Activated T-helper 17 cell treated with anti-CD3 and anti-CD28 coated beads, Interleukin-2, amount 50 U/mL, for 72 hours (primary cell): ENCODE measurements at regions not wholly inside any gene's neighbourhood (a gene's known extent, or its start where the extent isn't known, plus 50 kb on each side); places are given as distances from the start of the nearest gene placed in this dataset.

Source experiments
- ATAC-seq: fragments of 150-1000 bp; cut with Tn5 transposase; replicated peaks from 2 replicates; pipeline ENCODE4 v1.10.0; 2021; ENCODE audit warnings: mild to moderate bottlenecking, moderate library complexity
- H3K27ac Mint-ChIP-seq: one replicate; pipeline ENCODE4 v1.8.0; 2022; ENCODE audit warnings: mixed read lengths
- H3K27me3 Mint-ChIP-seq: one replicate; pipeline ENCODE4 v1.8.0; 2022; ENCODE audit warnings: mixed read lengths
- H3K36me3 Mint-ChIP-seq: one replicate; pipeline ENCODE4 v1.8.0; 2022; ENCODE audit warnings: low read depth, mild to moderate bottlenecking, mixed read lengths
- H3K4me1 Mint-ChIP-seq: one replicate; pipeline ENCODE4 v1.8.0; 2022; ENCODE audit warnings: mixed read lengths
- H3K4me3 Mint-ChIP-seq: one replicate; pipeline ENCODE4 v1.8.0; 2022; ENCODE audit warnings: mild to moderate bottlenecking, mixed read lengths
- H3K9me3 Mint-ChIP-seq: one replicate; pipeline ENCODE4 v1.8.0; 2022; ENCODE audit warnings: mixed read lengths

DNA sequence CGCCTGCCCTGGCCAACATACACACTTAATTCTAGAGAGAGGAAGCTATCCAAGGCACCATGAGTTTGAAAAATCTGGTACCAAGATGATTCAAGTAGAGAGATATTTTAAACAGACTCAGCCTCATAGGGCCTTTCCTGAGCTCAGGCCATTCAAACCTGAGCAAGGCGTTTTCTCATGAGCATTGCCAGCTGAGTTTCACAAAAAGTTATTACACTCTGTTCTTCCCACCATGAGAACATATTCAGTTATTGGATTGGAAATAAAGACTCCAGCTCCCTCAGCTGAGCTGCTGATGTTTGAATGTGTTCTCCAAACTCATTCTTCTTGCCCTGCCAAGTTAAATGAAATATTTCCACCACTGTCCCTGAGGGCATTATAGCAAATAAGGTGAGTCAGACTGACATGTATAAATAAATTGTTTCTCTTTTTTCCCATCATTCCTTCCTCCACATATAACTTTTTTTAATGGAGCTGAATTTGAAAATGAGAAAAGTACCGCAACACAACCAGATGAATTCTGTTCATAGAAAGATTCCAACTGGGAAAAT lies 429.6 kb downstream of the RAB28 start:
- H3K27me3 Mint-ChIP-seq: no peaks in the 10 kb centered on the region

DNA sequence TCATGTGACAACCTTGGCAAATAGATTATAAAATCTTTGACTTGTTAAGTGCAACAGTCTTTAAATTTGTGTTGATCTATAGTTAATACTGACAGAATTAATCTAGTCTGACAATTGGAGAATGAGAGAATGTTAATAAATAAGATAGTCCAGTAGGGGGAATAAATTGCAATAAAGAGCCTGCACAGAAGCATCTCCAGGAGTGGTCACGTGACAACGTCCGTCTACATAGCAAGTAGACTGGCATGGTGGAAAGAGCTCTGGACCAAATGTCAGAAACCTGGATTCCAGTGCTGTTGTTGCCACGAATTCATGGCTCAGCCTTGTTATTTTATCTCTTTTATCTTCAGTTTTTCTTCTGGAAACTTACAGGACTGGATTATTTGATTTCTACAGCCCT lies 436.5 kb downstream of the RAB28 start:
- Mint-ChIP-seq H3K27me3 (no peaks in the 10 kb centered on the region), H3K27ac (no peak overlapping the region), H3K36me3 (no peaks in the 10 kb centered on the region), H3K4me3 (no peak overlapping the region), H3K9me3 (no peaks in the 10 kb centered on the region), H3K4me1 (no peaks in the 10 kb centered on the region)
- ATAC-seq: no peak

More for the DNA sequence above, 429.6 kb downstream of the RAB28 start:
- Mint-ChIP-seq H3K4me1 (no peaks in the 10 kb centered on the region), H3K27ac (no peak overlapping the region), H3K36me3 (no peaks in the 10 kb centered on the region), H3K9me3 (peaks cover 5% of the 10 kb centered on the region), H3K4me3 (no peak overlapping the region)
- no peak for ATAC-seq

DNA sequence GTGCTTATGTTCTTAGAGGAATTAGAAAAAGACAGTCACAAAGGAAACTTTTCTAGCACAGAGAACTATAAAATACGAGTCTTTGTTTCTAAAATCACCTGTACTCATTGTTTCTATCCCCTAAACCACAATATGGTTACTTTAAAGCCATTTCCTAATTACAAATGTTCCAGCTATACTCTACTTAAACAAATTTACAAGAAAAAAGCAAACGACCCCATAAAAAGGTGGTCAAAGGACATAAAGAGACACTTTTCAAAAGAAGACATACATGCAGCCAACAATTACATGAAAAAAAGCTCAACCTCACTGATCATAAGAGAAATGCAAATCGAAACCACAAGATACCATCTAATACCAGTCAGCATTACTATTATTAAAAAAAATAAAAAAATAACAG lies 447.3 kb downstream of the RAB28 start:
- peaks cover 3% of the 10 kb centered on the region for H3K9me3 Mint-ChIP-seq
- no peaks in the 10 kb centered on the region for H3K4me1 Mint-ChIP-seq
- H3K27me3 Mint-ChIP-seq: no peaks in the 10 kb centered on the region
- no peak for ATAC-seq
- no peak overlapping the region for H3K4me3 Mint-ChIP-seq
- H3K36me3 Mint-ChIP-seq: no peaks in the 10 kb centered on the region
- no peak overlapping the region for H3K27ac Mint-ChIP-seq

DNA sequence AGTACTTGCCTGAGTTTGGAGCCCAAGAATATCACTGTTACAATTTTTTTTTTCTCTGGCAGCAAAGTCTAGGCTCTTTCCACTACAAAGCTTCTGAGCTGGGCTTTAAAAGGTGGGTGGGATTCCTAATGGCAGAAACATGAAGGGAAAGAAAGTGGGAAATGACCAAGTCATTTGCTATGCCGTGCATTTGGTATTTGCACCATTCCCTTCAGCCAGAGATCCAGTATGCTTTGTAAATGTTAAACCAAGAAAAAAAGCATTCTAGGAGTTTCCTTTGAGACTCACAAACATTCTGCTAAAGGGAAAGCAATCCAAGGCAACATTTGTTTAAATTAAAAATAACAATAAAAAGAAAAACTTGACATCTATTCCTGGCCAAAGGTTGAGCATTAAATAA lies 451.2 kb downstream of the RAB28 start:
- Mint-ChIP-seq H3K9me3 (no peaks in the 10 kb centered on the region), H3K36me3 (no peaks in the 10 kb centered on the region), H3K4me1 (no peaks in the 10 kb centered on the region), H3K27me3 (no peaks in the 10 kb centered on the region), H3K4me3 (no peak overlapping the region), H3K27ac (no peak overlapping the region)
- no peak for ATAC-seq

DNA sequence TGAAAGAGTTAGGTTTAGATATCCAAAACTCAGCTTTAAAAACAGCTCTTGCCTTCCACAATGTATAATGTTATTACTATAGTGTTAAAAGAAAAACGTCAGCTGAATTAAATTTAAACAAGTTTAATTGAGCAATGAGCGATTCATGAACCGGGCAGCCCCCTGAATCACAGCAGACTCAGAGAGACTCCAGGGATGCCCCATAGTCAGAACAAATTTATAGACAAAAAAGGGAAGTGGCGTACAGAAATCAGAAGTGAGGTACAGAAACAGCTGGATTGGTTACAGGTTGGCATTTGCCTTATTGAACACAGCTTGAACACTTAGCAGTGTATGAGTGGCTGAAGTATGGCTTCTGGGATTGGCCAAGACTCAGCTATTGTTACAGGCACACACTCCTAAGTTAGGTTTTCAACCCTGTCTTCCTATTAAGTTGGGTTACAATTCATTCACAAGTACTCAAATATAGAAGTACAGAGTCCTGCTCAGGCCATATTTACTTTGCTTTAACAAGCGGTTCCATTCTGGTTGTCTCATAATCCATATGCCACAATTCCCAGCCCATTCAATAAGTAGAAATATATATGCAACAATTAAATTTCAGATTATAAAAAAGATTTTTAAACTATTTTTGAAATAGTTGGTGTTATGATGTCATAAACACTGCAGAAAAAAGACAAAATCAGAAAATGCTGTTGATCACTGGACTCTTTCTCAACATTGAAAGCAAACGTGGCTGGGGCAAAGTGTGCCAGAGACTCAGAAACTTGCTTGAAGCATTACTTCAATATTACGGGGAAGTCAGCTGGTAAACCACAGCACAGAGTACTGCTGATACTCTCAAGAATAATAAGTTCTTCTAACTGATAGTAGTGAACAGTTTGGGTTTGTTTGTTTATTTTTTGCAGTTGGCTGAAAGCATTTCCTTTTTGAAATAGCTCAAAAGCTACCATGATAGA lies 459.7 kb downstream of the RAB28 start:
- ATAC-seq: no peak
- H3K4me1 Mint-ChIP-seq: no peaks in the 10 kb centered on the region
- no peaks in the 10 kb centered on the region for H3K27me3 Mint-ChIP-seq
- no peaks in the 10 kb centered on the region for H3K36me3 Mint-ChIP-seq
- no peak overlapping the region for H3K4me3 Mint-ChIP-seq
- H3K27ac Mint-ChIP-seq: no peak overlapping the region
- no peaks in the 10 kb centered on the region for H3K9me3 Mint-ChIP-seq

DNA sequence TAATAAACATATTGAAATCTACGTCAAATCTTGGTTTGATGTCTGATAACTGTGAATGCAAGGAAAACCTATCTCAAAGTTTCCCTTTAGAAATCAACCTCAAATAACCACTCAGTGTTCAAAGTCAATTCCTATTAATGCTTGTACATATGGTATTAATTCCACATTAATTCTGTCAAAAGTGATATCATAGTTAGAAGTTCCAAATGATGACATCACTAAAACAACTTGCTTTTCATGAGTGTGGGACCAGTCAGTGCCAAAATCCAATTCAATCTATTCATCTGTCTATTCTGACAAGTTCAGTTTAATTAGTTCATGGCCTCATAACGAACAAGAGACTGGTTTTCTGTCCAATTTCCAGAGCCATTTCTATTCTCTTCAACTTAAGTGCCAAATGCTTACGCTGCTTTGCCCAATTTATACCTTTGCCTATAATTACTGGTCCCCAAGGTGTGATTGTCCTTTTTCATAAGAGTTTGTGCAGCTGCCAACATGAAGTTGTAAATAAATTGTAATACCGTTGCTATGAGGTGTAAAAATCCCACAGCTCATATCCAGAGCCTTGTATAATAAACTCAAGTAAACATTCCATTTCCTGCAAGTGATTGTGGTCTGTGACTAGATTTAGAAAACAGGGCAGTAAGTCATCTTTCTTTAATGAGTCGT lies 476.2 kb downstream of the RAB28 start:
- no peaks in the 10 kb centered on the region for H3K4me1 Mint-ChIP-seq
- no peak overlapping the region for H3K4me3 Mint-ChIP-seq
- H3K36me3 Mint-ChIP-seq: no peaks in the 10 kb centered on the region
- no peak overlapping the region for H3K27ac Mint-ChIP-seq
- no peaks in the 10 kb centered on the region for H3K27me3 Mint-ChIP-seq
- H3K9me3 Mint-ChIP-seq: no peaks in the 10 kb centered on the region
- ATAC-seq: no peak

DNA sequence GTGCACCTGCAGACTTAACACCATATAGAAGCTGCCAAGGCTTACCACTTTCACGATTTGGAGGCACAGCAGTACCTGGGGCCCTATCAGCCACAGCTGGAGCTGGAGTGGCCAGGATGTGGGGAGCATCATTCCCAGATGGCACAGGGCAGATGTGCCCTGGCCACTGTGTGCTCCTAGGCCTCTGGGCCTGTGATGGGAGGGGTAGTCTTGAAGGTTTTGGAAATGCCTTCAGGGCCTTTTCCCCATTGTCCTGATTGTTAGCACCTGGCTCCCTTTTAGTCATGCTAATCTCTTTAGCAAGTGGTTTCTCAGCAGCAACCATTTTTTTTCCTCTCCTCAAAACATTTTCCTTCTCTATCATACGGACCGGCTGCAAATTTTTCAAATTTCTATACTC lies 490.2 kb downstream of the RAB28 start:
- no peak for ATAC-seq
- Mint-ChIP-seq H3K4me1 (no peaks in the 10 kb centered on the region), H3K4me3 (no peak overlapping the region), H3K27ac (no peak overlapping the region), H3K9me3 (peaks cover 15% of the 10 kb centered on the region), H3K36me3 (no peaks in the 10 kb centered on the region), H3K27me3 (no peaks in the 10 kb centered on the region)

DNA sequence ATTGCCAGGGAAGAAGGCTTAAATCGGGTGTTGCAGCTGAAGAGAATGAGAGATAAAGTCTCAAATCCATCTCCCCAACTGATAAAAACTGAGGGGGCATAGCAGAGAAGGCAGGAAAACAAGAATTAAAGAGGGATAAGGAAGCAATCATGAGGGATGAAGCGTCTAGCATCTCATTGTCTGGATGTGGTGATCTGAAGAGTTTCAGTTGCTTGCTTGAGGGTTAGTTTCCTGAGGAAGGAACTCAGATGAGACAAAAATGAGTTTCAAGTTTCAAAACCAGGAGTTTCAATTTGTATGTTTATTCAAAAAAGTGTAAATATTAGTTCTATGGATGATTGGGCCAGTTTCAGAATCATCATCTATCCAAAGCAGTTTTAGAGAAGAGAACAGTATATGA lies 496.9 kb downstream of the RAB28 start:
- Mint-ChIP-seq H3K27me3 (no peaks in the 10 kb centered on the region), H3K36me3 (no peaks in the 10 kb centered on the region), H3K4me3 (no peak overlapping the region), H3K9me3 (peaks cover 14% of the 10 kb centered on the region), H3K27ac (no peak overlapping the region), H3K4me1 (no peaks in the 10 kb centered on the region)
- ATAC-seq: no peak

DNA sequence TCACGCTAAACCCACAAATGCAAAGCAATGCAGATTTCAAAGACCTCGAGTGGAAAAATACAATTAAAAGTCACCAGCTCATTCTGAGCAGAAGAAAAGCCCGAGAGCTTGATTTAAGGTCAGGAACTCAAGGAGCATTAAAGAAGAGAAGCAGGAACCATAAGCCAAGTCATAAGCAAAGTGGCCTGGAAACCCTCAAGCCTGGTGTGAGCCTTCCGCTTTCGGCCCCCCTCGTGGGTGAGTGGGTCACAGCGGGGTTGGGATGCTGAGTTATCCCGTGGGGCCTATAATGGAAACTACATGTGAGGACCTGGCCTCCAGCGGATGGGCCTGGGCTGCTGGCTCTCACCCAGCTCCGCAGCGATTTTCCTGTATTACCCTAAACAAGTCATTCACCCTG lies 504.3 kb downstream of the RAB28 start:
- ATAC-seq: no peak
- Mint-ChIP-seq H3K36me3 (no peaks in the 10 kb centered on the region), H3K4me1 (no peaks in the 10 kb centered on the region), H3K27ac (no peak overlapping the region), H3K27me3 (no peaks in the 10 kb centered on the region), H3K9me3 (peaks cover 16% of the 10 kb centered on the region), H3K4me3 (no peak overlapping the region)

DNA sequence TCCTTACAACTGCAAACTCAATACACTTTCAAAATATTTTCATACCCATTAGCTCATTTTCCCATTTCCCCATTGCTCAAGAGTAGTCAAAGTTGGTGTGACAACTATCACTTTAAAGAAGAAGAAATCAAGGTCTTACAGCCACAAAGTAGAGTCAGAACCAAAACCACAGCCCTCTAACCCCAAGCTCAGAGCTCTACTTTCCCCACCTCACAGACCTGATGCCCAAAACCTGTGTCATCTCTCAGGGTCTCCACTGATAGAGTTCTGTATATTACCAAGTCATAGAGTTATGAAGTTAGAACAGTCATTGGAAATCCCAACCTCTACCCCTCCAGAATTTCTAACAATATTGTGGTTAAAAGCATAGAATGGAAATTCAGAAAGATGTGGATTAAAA lies 505.8 kb downstream of the RAB28 start:
- Mint-ChIP-seq H3K4me1 (no peaks in the 10 kb centered on the region), H3K4me3 (no peak overlapping the region), H3K27ac (no peak overlapping the region), H3K9me3 (peaks cover 21% of the 10 kb centered on the region), H3K27me3 (no peaks in the 10 kb centered on the region), H3K36me3 (no peaks in the 10 kb centered on the region)
- no peak for ATAC-seq

DNA sequence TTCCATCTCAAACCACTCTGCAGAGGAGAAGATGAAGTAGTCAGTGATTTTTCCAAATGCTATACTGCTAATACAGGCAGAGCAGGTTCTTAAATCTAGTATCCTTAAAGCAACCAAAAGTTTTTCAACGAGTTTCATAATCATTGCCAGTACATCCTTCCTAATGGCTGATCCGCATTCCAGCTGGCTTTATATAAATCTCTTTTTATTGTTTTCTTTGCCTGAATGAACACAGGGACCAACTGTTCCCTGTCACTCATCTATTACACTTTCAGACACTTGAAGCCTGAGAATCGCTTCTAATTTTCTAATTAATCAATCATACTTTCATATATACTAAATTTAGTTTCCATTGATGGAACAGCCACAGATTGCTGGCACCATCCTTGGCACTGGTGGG lies 508.6 kb downstream of the RAB28 start:
- Mint-ChIP-seq H3K27ac (no peak overlapping the region), H3K4me1 (no peaks in the 10 kb centered on the region), H3K36me3 (no peaks in the 10 kb centered on the region), H3K27me3 (no peaks in the 10 kb centered on the region), H3K9me3 (peaks cover 6% of the 10 kb centered on the region), H3K4me3 (no peak overlapping the region)
- ATAC-seq: no peak

DNA sequence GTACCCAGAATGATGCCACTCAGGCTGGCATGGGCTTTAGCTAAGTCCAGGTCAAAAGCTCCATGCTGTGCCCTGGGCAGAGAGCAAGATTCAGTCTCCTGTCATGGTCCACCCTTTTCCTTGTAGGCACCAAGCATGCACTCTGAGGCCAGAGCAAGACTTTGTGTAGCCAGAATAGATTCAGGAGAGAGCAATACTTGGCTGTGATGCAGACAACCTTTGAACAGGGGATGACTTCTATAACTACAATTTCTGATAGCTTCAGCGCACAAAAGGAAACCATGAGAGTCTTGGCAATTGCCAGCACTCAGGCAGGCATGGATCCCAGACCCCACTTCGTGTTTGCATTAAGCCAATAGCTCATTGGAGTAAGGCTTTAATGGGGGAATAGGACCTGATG lies 510.6 kb downstream of the RAB28 start:
- no peak overlapping the region for H3K4me3 Mint-ChIP-seq
- no peaks in the 10 kb centered on the region for H3K36me3 Mint-ChIP-seq
- H3K27ac Mint-ChIP-seq: no peak overlapping the region
- H3K9me3 Mint-ChIP-seq: peaks cover 5% of the 10 kb centered on the region
- H3K4me1 Mint-ChIP-seq: no peaks in the 10 kb centered on the region
- no peak for ATAC-seq
- H3K27me3 Mint-ChIP-seq: no peaks in the 10 kb centered on the region

DNA sequence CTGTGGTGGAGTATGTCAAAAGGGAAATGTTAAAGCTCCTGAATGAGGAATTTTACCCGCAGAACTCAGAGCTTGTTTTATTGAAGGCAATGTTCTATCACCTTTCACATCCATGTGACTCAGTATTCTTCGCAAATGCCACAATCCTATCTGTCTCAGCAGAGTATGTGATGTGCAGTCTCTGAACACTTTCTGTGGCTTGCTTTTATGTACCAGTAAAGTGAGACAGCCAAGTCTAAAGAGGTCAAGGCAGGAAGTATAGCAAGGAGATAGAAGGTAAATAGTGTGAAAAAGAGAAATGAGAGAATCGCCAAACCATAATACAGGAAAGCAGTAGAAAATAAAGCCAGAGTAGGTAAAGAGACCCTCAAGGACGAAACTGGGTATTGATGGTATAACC lies 515.8 kb downstream of the RAB28 start:
- H3K9me3 Mint-ChIP-seq: no peaks in the 10 kb centered on the region
- H3K27me3 Mint-ChIP-seq: no peaks in the 10 kb centered on the region
- no peak overlapping the region for H3K27ac Mint-ChIP-seq
- H3K4me1 Mint-ChIP-seq: no peaks in the 10 kb centered on the region
- no peaks in the 10 kb centered on the region for H3K36me3 Mint-ChIP-seq
- H3K4me3 Mint-ChIP-seq: no peak overlapping the region
- ATAC-seq: no peak

DNA sequence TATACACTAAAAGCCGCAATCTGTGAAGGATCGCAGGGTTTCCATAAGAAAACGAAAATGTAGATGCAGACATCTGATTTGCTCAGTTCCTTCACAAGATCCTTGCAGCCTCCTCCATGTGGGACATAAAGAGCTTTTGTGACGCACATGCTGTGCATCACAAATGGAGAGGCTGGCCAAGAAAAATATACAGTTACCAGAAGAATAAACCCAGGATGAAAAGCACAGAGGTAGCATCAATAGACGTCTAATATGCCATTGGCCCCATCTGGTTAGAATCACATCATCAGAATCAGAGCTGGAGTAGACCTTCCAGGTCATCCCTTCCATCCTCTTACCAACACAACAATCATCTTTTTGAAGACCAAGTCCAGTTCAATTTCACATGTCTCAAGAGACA lies 517.4 kb downstream of the RAB28 start:
- no peak for ATAC-seq
- Mint-ChIP-seq H3K4me1 (no peaks in the 10 kb centered on the region), H3K4me3 (no peak overlapping the region)

DNA sequence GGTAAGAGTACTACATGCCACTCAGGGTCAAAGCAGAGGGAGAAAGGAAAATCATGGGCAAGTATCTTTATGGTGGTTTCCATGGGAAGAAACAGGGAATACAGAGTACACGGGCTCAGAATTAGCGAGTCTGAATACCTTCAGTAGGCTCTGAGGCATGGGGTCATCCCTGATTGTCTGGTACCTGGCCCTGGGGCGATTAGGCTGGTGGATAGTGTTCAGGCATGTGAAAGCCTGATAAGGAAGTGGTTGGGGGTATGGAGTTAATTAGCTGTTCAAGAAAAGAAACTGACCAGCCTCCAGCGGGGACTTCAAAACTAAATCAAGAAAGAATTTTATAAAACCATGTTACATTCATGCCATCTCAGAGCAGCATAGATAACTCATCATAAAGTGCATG lies 518.8 kb downstream of the RAB28 start:
- H3K27me3 Mint-ChIP-seq: no peaks in the 10 kb centered on the region
- no peaks in the 10 kb centered on the region for H3K4me1 Mint-ChIP-seq
- H3K36me3 Mint-ChIP-seq: no peaks in the 10 kb centered on the region
- H3K4me3 Mint-ChIP-seq: no peak overlapping the region
- H3K27ac Mint-ChIP-seq: no peak overlapping the region
- ATAC-seq: no peak
- no peaks in the 10 kb centered on the region for H3K9me3 Mint-ChIP-seq

More for the DNA sequence above, 517.4 kb downstream of the RAB28 start:
- Mint-ChIP-seq H3K36me3 (no peaks in the 10 kb centered on the region), H3K9me3 (no peaks in the 10 kb centered on the region), H3K27me3 (no peaks in the 10 kb centered on the region), H3K27ac (no peak overlapping the region)
